GM18867 (cell line): ENCODE measurements at regions not wholly inside any gene's neighbourhood (a gene's known extent, or its start where the extent isn't known, plus 50 kb on each side); places are given as distances from the start of the nearest gene placed in this dataset.

Source experiments
- ATAC-seq: cut with Tn5 transposase; IDR thresholded peaks from one replicate; pipeline ENCODE4 v1.9.1; 2021; ENCODE audit warnings: mild to moderate bottlenecking, moderate library complexity; ENCODE audit not compliant: unreplicated experiment

- no peak for ATAC-seq
Observed at GRCh38 chr20:4521170-4521968, 164.9 kb upstream of the PRNP start.

- no peak for ATAC-seq
Observed at GRCh38 chr20:4519534-4519933, 166.7 kb upstream of the PRNP start.

- ATAC-seq, result no peak
Observed at GRCh38 chr20:4516876-4517275, 169.4 kb upstream of the PRNP start.

- ATAC-seq, result no peak
Observed at GRCh38 chr20:4513720-4514119, 172.5 kb upstream of the PRNP start.

GRCh38 chr20:4512891-4513550 lies 173.2 kb upstream of the PRNP start:
- ATAC-seq, result no peak

- no peak for ATAC-seq
Observed at GRCh38 chr20:4511776-4512175, 174.5 kb upstream of the PRNP start.

- ATAC-seq, result no peak
Observed at GRCh38 chr20:4509825-4510522, 176.3 kb upstream of the PRNP start.

- no peak for ATAC-seq
Observed at GRCh38 chr20:4508773-4509172, 177.5 kb upstream of the PRNP start.

- ATAC-seq, result no peak
Observed at GRCh38 chr20:4507288-4507719, 179.0 kb upstream of the PRNP start.

- no peak for ATAC-seq
Observed at GRCh38 chr20:4504814-4505213, 181.4 kb upstream of the PRNP start.

GRCh38 chr20:4502756-4503155 lies 183.5 kb upstream of the PRNP start:
- no peak for ATAC-seq

GRCh38 chr20:4493386-4493785 lies 192.9 kb upstream of the PRNP start:
- no peak for ATAC-seq

- no peak for ATAC-seq
Observed at GRCh38 chr20:4491643-4492042, 194.6 kb upstream of the PRNP start.

GRCh38 chr20:4490606-4491280 lies 195.5 kb upstream of the PRNP start:
- no peak for ATAC-seq

- ATAC-seq, result no peak
Observed at GRCh38 chr20:4490045-4490444, 196.2 kb upstream of the PRNP start.

GRCh38 chr20:4488407-4489339 lies 197.6 kb upstream of the PRNP start:
- ATAC-seq, result no peak

GRCh38 chr20:4484379-4484997 lies 201.8 kb upstream of the PRNP start:
- ATAC-seq, result no peak

GRCh38 chr20:4483961-4484360 lies 202.3 kb upstream of the PRNP start:
- ATAC-seq, result no peak

- ATAC-seq, result no peak
Observed at GRCh38 chr20:4483486-4483885, 202.8 kb upstream of the PRNP start.

- ATAC-seq, result no peak
Observed at GRCh38 chr20:4480104-4480503, 206.2 kb upstream of the PRNP start.
